Breast epithelium (tissue), 3 donors: ENCODE measurements at regions not wholly inside any gene's neighbourhood (a gene's known extent, or its start where the extent isn't known, plus 50 kb on each side); places are given as distances from the start of the nearest gene placed in this dataset.

Source experiments
- POLR2A ChIP-seq: fragments of 450-650 bp; IDR thresholded peaks from one replicate; pipeline ENCODE4 v1.6.1; 2016; ENCODE audit warnings: antibody characterized with exemption, mild to moderate bottlenecking, moderate library complexity
- POLR2AphosphoS5 ChIP-seq, 3 donors: sonication (generic); formaldehyde crosslinking; IDR thresholded peaks; one replicate each; pipeline ENCODE4 v1.6.1; 2017; ENCODE audit warnings: antibody characterized with exemption in 3 of 3
- TF ChIP-seq, protein P1 (sequence below), 3 donors: fragments of 450-650 bp; IDR thresholded peaks; one replicate each; pipeline ENCODE4 v1.5.1; 2016 to 2017; ENCODE audit warnings: antibody characterized with exemption in 3 of 3, mild to moderate bottlenecking in 3 of 3, moderate library complexity in 3 of 3

- TF ChIP-seq, protein P1, sequence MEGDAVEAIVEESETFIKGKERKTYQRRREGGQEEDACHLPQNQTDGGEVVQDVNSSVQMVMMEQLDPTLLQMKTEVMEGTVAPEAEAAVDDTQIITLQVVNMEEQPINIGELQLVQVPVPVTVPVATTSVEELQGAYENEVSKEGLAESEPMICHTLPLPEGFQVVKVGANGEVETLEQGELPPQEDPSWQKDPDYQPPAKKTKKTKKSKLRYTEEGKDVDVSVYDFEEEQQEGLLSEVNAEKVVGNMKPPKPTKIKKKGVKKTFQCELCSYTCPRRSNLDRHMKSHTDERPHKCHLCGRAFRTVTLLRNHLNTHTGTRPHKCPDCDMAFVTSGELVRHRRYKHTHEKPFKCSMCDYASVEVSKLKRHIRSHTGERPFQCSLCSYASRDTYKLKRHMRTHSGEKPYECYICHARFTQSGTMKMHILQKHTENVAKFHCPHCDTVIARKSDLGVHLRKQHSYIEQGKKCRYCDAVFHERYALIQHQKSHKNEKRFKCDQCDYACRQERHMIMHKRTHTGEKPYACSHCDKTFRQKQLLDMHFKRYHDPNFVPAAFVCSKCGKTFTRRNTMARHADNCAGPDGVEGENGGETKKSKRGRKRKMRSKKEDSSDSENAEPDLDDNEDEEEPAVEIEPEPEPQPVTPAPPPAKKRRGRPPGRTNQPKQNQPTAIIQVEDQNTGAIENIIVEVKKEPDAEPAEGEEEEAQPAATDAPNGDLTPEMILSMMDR (IDR thresholded peaks at IDR 0.05) = no peak
- TF ChIP-seq POLR2A = no peak
- no peak for TF ChIP-seq POLR2AphosphoS5 (IDR thresholded peaks at IDR 0.05)
Observed at GRCh38 chr6:121847806-121848522, 412.5 kb downstream of the GJA1 start.
